GM23338 (cell line): ENCODE measurements at regions not wholly inside any gene's neighbourhood (a gene's known extent, or its start where the extent isn't known, plus 50 kb on each side); places are given as distances from the start of the nearest gene placed in this dataset.

ENCODE experiments used
- ATAC-seq: fragments of 200-7000 bp; cut with Tn5 transposase; 3 replicates; pipeline ENCODE4 v1.9.1; 2020
- DNase-seq: peaks from one replicate; pipeline ENCODE4 v3.0.0-alpha.2; 2015; ENCODE audit warnings: low spot score
- H2AFZ ChIP-seq: fragments of 200-600 bp; sonication (generic); 2 replicates; pipeline ENCODE4 v1.8.0; 2016; ENCODE audit warnings: antibody characterized with exemption, mild to moderate bottlenecking, moderate library complexity
- H3F3A ChIP-seq: fragments of 200-600 bp; sonication (generic); replicated peaks from 2 replicates; pipeline ENCODE4 v1.8.0; 2017; ENCODE audit warnings: antibody characterized with exemption, mixed run types, low read depth
- H3K27ac ChIP-seq: fragments of 200-600 bp; sonication (generic); 2 replicates; pipeline ENCODE4 v1.6.1; 2016; ENCODE audit warnings: low read depth
- H3K27me3 ChIP-seq: fragments of 200-600 bp; sonication (generic); 2 replicates; pipeline ENCODE4 v1.8.0; 2016; ENCODE audit warnings: mild to moderate bottlenecking, mixed run types, moderate library complexity; ENCODE audit not compliant: insufficient read depth
- H3K36me3 ChIP-seq: fragments of 200-600 bp; sonication (generic); 2 replicates; pipeline ENCODE4 v1.8.0; 2016; ENCODE audit warnings: mild to moderate bottlenecking; ENCODE audit not compliant: insufficient read depth
- H3K4me1 ChIP-seq: fragments of 200-600 bp; sonication (generic); 2 replicates; pipeline ENCODE4 v1.8.0; 2016; ENCODE audit warnings: mild to moderate bottlenecking, moderate library complexity; ENCODE audit not compliant: insufficient read depth
- H3K4me2 ChIP-seq: fragments of 200-600 bp; sonication (generic); 2 replicates; pipeline ENCODE4 v1.7.1; 2017; ENCODE audit warnings: mixed run types
- H3K4me3 ChIP-seq: fragments of 200-600 bp; sonication (generic); 2 replicates; pipeline ENCODE4 v1.6.1; 2016; ENCODE audit warnings: mixed run types
- H3K79me2 ChIP-seq: fragments of 200-600 bp; sonication (generic); replicated peaks from 2 replicates; pipeline ENCODE4 v1.8.0; 2017; ENCODE audit warnings: mild to moderate bottlenecking; ENCODE audit not compliant: insufficient read depth
- H3K9me2 ChIP-seq: fragments of 200-600 bp; sonication (generic); 2 replicates; pipeline ENCODE4 v1.8.0; 2017; ENCODE audit not compliant: insufficient read depth
- H4K20me1 ChIP-seq: fragments of 200-600 bp; sonication (generic); replicated peaks from 2 replicates; pipeline ENCODE4 v1.8.0; 2017; ENCODE audit warnings: mild to moderate bottlenecking; ENCODE audit not compliant: insufficient read depth
- H3K27ac Mint-ChIP-seq: 2 replicates; pipeline ENCODE4 v1.8.0; 2020; ENCODE audit warnings: inconsistent platforms, mild to moderate bottlenecking, moderate library complexity, mixed read lengths
- H3K27me3 Mint-ChIP-seq: 3 replicates; pipeline ENCODE4 v1.8.0; 2022; ENCODE audit warnings: low read depth, mild to moderate bottlenecking, moderate library complexity, mixed read lengths, inconsistent platforms; ENCODE audit not compliant: insufficient read depth, poor library complexity
- H3K36me3 Mint-ChIP-seq: 3 replicates; pipeline ENCODE4 v1.8.0; 2021; ENCODE audit warnings: low read depth, mild to moderate bottlenecking, inconsistent platforms, moderate library complexity, mixed read lengths
- H3K4me1 Mint-ChIP-seq: 3 replicates; pipeline ENCODE4 v1.8.0; 2020; ENCODE audit warnings: mild to moderate bottlenecking, inconsistent platforms, mixed read lengths
- H3K4me3 Mint-ChIP-seq: 3 replicates; pipeline ENCODE4 v1.8.0; 2021; ENCODE audit warnings: moderate library complexity, mild to moderate bottlenecking, inconsistent platforms, mixed read lengths
- H3K9me3 Mint-ChIP-seq: 3 replicates; pipeline ENCODE4 v1.8.0; 2020; ENCODE audit warnings: moderate library complexity, mild to moderate bottlenecking, inconsistent platforms, mixed read lengths
- CREB1 ChIP-seq: fragments of 250-450 bp; sonication (Bioruptor Pico); IDR thresholded peaks from 2 replicates; pipeline ENCODE4 v1.5.0; 2020; ENCODE audit warnings: low read depth, mild to moderate bottlenecking, moderate library complexity
- EZH2 ChIP-seq: fragments of 200-600 bp; sonication (generic); IDR thresholded peaks from one replicate; pipeline ENCODE4 v1.8.0; 2017; ENCODE audit warnings: antibody characterized with exemption, mild to moderate bottlenecking, low read depth; ENCODE audit not compliant: unreplicated experiment
- ZNF462 ChIP-seq: fragments of 250-450 bp; sonication (Bioruptor Pico); IDR thresholded peaks from 2 replicates; pipeline ENCODE4 v1.5.0; 2020; ENCODE audit warnings: mild to moderate bottlenecking, moderate library complexity

GRCh38 chr14:28613532-28613931 lies 153.1 kb upstream of the FOXG1 start:
- H3K9me2 ChIP-seq, result no peaks in the 10 kb centered on the region
- TF ChIP-seq CREB1 (CRISPR knock-in tag) (no peak), EZH2 (no peak), ZNF462 (no peak)
- no peaks in the 10 kb centered on the region for H3K4me1 ChIP-seq
- no peaks in the 10 kb centered on the region for H3K27me3 Mint-ChIP-seq
- peaks cover 3% of the 10 kb centered on the region; the same call in 2 of the 3 replicates for H3K9me3 Mint-ChIP-seq
- no peaks in the 10 kb centered on the region for H3K27me3 ChIP-seq
- H3K4me1 Mint-ChIP-seq, result no peaks in the 10 kb centered on the region
- no peaks in the 10 kb centered on the region for H3K36me3 ChIP-seq
- no peak overlapping the region for H3K4me3 Mint-ChIP-seq
- no peaks in the 10 kb centered on the region for H3K79me2 ChIP-seq
- DNase-seq (no peak), ATAC-seq (no peak)
- H3K27ac ChIP-seq, result no peak overlapping the region
- H3K36me3 Mint-ChIP-seq, result no peaks in the 10 kb centered on the region
- H3K27ac Mint-ChIP-seq, result no peak overlapping the region
- no peaks in the 10 kb centered on the region for H3F3A ChIP-seq
- H2AFZ ChIP-seq, result no peak overlapping the region; the same call in 1 of the 2 replicates
- H3K4me3 ChIP-seq, result no peak overlapping the region
- H4K20me1 ChIP-seq, result no peaks in the 10 kb centered on the region
- H3K4me2 ChIP-seq, result no peak overlapping the region

GRCh38 chr14:28626780-28627179 lies 139.8 kb upstream of the FOXG1 start:
- no peaks in the 10 kb centered on the region for H3K79me2 ChIP-seq
- TF ChIP-seq CREB1 (CRISPR knock-in tag) (no peak), ZNF462 (no peak)
- no peak for DNase-seq
- H3K27ac Mint-ChIP-seq, result no peak overlapping the region
- H3K9me3 Mint-ChIP-seq, result peaks cover 3% of the 10 kb centered on the region
- no peaks in the 10 kb centered on the region for H3K9me2 ChIP-seq
- no peak for ATAC-seq
- no peak overlapping the region for H2AFZ ChIP-seq
- peaks cover under 1% of the 10 kb centered on the region; the same call in 1 of the 3 replicates for H3K36me3 Mint-ChIP-seq
- H3K36me3 ChIP-seq, result no peaks in the 10 kb centered on the region
- H3K4me3 ChIP-seq, result no peak overlapping the region
- no peak overlapping the region for H3K27ac ChIP-seq
- no peaks in the 10 kb centered on the region for H4K20me1 ChIP-seq
- no peaks in the 10 kb centered on the region for H3K27me3 Mint-ChIP-seq
- H3K4me1 ChIP-seq, result no peaks in the 10 kb centered on the region
- H3K27me3 ChIP-seq, result no peaks in the 10 kb centered on the region
- no peak overlapping the region for H3K4me2 ChIP-seq
- no peaks in the 10 kb centered on the region; the same call in 2 of the 3 replicates for H3K4me1 Mint-ChIP-seq
- no peaks in the 10 kb centered on the region for H3F3A ChIP-seq
- H3K4me3 Mint-ChIP-seq, result no peak overlapping the region
